OCI-LY1 (cell line): ENCODE measurements at regions not wholly inside any gene's neighbourhood (a gene's known extent, or its start where the extent isn't known, plus 50 kb on each side); places are given as distances from the start of the nearest gene placed in this dataset.

Experiments used
- CTCF ChIP-seq: fragments of 200-600 bp; sonication (generic), shearing (Covaris generic); IDR thresholded peaks from 2 replicates; pipeline ENCODE4 v1.5.1; 2017; ENCODE audit warnings: mild to moderate bottlenecking, antibody characterized with exemption, low read length, moderate library complexity, mixed read lengths
- EZH2 ChIP-seq: fragments of 200-600 bp; sonication (generic), shearing (Covaris generic); IDR thresholded peaks from 2 replicates; pipeline ENCODE4 v1.8.0; 2017; ENCODE audit warnings: borderline replicate concordance, mixed run types, mild to moderate bottlenecking, antibody characterized with exemption, low read length, moderate library complexity, mixed read lengths

GRCh38 chr9:92175441-92175840 lies 60.2 kb upstream of the SPTLC1 start:
- TF ChIP-seq CTCF (no peak), EZH2 (no peak)
